A549 (cell line): ENCODE measurements at regions not wholly inside any gene's neighbourhood (a gene's known extent, or its start where the extent isn't known, plus 50 kb on each side); places are given as distances from the start of the nearest gene placed in this dataset.

Source experiments
- CTCF ChIP-seq: fragments of >200 bp; sonication (Bioruptor Twin); formaldehyde crosslinking; IDR thresholded peaks from 3 replicates; pipeline ENCODE4 v1.5.1; 2016
- ELK1 ChIP-seq: fragments of 150-350 bp; IDR thresholded peaks from 2 replicates; pipeline ENCODE4 v1.6.1; 2014; ENCODE audit warnings: low read depth, mild to moderate bottlenecking, low read length
- EP300 ChIP-seq, 2 experiments: fragments of >200 bp; sonication (Bioruptor Twin); formaldehyde crosslinking; IDR thresholded peaks; 2 replicates in 1 of 2; 3 replicates in 1 of 2; pipeline ENCODE4 v1.6.1; 2016 to 2017
- HMGXB4 ChIP-seq: fragments of 250-450 bp; sonication (Bioruptor Pico); IDR thresholded peaks from 2 replicates; pipeline ENCODE4 v1.5.0; 2021; ENCODE audit warnings: mild to moderate bottlenecking, moderate library complexity, borderline replicate concordance
- JUNB ChIP-seq: fragments of >200 bp; sonication (Bioruptor Twin); formaldehyde crosslinking; IDR thresholded peaks from 2 replicates; pipeline ENCODE4 v1.6.1; 2016
- MAX ChIP-seq: IDR thresholded peaks from 2 replicates; pipeline ENCODE4 v1.6.1; 2012
- MAZ ChIP-seq: fragments of 150-350 bp; IDR thresholded peaks from 2 replicates; pipeline ENCODE4 v1.6.1; 2014; ENCODE audit warnings: antibody characterized with exemption, low read depth, low read length, borderline replicate concordance
- POLR2A ChIP-seq: IDR thresholded peaks from 2 replicates; pipeline ENCODE4 v1.6.1; 2012; ENCODE audit warnings: mild to moderate bottlenecking, low read length
- RAD21 ChIP-seq, 2 experiments: fragments of >200 bp in 1 of 2; sonication (Bioruptor Twin) in 1 of 2; formaldehyde crosslinking in 1 of 2; IDR thresholded peaks in 1 of 2; conservative IDR thresholded peaks in 1 of 2; 2 replicates in 1 of 2; 3 replicates in 1 of 2; pipeline ENCODE4 v1.6.1; 2012 to 2018; ENCODE audit warnings: inconsistent platforms in 1 of 2

GRCh38 chr1:88284666-88285366, 399.3 kb upstream of the PKN2 start:
- no peak for TF ChIP-seq CTCF
- TF ChIP-seq POLR2A: no peak
- TF ChIP-seq EP300 (IDR thresholded peaks at IDR 0.05): no peak
- TF ChIP-seq JUNB: no peak
- no peak for TF ChIP-seq HMGXB4 (CRISPR knock-in tag)
- TF ChIP-seq MAZ: no peak
- no peak for TF ChIP-seq MAX
- TF ChIP-seq ELK1: no peak
- no peak for TF ChIP-seq RAD21 (conservative IDR thresholded peaks at IDR 0.05 in 1 of 2, IDR thresholded peaks at IDR 0.05 in 1 of 2)
